Uterus (tissue), 2 donors: ENCODE measurements at regions not wholly inside any gene's neighbourhood (a gene's known extent, or its start where the extent isn't known, plus 50 kb on each side); places are given as distances from the start of the nearest gene placed in this dataset.

ENCODE experiments used
- POLR2A ChIP-seq, 2 donors: fragments of 450-650 bp; IDR thresholded peaks; one replicate each; pipeline ENCODE4 v1.6.1; 2016; ENCODE audit warnings: antibody characterized with exemption in 2 of 2, mild to moderate bottlenecking in 1 of 2, moderate library complexity in 1 of 2
- TF ChIP-seq, protein P1 (sequence below), 4 experiments: fragments of 200-600 bp in 2 of 4; fragments of 450-650 bp in 2 of 4; sonication (generic) in 2 of 4; IDR thresholded peaks; one replicate each; pipeline ENCODE4 v1.5.1; 2016 to 2019; ENCODE audit warnings: antibody characterized with exemption in 4 of 4, mild to moderate bottlenecking in 2 of 4, moderate library complexity in 1 of 4

DNA sequence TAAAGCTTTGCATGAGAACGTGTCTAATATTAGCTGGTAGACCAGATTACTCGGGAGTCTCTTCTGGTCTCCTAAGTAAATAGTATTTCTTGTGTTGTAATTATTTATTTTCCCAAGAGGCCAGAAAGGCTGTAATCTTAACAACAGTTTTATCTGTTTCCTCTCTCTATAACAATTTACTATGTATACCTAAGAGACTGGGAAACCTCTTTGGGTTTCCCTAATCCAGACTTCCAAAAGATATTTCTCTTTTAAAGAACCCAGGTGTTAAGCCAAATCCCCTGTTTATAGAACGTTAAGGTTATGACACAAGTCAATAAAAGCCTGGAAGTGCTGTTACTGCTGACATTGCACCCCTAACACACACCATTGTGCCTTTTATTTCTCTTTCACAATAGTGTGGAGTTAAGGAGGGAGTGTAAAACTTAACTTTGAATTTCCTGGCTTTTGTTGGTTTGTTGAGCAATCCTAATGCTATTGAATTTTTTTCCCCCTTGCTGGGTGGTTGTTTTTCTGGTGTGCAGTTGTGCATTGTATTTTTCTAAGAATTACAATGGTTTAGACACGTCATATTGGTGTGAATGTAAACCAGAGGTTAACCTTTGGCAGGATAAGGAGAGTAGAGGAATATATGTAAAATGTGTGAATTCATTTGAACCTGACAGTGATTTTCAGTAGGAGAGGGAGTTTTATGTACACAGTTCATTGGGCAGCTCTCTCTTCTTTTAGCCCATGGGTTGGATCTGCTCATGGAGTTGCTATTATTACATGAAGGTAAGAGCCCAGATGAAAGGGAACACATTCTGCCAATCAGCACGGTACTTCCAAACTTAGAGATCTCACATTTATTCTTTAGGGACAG is 192.8 kb downstream of the MTX2 start:
- TF ChIP-seq, protein P1, sequence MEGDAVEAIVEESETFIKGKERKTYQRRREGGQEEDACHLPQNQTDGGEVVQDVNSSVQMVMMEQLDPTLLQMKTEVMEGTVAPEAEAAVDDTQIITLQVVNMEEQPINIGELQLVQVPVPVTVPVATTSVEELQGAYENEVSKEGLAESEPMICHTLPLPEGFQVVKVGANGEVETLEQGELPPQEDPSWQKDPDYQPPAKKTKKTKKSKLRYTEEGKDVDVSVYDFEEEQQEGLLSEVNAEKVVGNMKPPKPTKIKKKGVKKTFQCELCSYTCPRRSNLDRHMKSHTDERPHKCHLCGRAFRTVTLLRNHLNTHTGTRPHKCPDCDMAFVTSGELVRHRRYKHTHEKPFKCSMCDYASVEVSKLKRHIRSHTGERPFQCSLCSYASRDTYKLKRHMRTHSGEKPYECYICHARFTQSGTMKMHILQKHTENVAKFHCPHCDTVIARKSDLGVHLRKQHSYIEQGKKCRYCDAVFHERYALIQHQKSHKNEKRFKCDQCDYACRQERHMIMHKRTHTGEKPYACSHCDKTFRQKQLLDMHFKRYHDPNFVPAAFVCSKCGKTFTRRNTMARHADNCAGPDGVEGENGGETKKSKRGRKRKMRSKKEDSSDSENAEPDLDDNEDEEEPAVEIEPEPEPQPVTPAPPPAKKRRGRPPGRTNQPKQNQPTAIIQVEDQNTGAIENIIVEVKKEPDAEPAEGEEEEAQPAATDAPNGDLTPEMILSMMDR (IDR thresholded peaks at IDR 0.05): no peak
- no peak for TF ChIP-seq POLR2A (IDR thresholded peaks at IDR 0.05)
